Left lung (tissue), 4 donors: ENCODE measurements at regions not wholly inside any gene's neighbourhood (a gene's known extent, or its start where the extent isn't known, plus 50 kb on each side); places are given as distances from the start of the nearest gene placed in this dataset.

Source experiments
- ATAC-seq: fragments of 200-7000 bp; cut with Tn5 transposase; one replicate; pipeline ENCODE4 v1.9.1; 2020; ENCODE audit warnings: moderate library complexity
- DNase-seq, 4 donors: peaks; one replicate each; pipeline ENCODE4 v3.0.0-alpha.2; 2013 to 2020
- H3K27ac ChIP-seq, 2 donors: fragments of 200-600 bp; sonication (generic) in 1 of 2; one replicate each; pipeline versions ENCODE4 v1.5.0 to v1.8.0; 2020 to 2021
- H3K27me3 ChIP-seq, 2 donors: fragments of 200-600 bp; sonication (generic) in 1 of 2; one replicate each; pipeline versions ENCODE4 v1.5.0 to v1.8.0; 2020 to 2021
- H3K36me3 ChIP-seq, 2 donors: fragments of 200-600 bp; sonication (generic) in 1 of 2; one replicate each; pipeline versions ENCODE4 v1.5.0 to v1.8.0; 2020 to 2021
- H3K4me1 ChIP-seq, 2 donors: fragments of 200-600 bp; one replicate each; pipeline ENCODE4 v1.8.0; 2021
- H3K4me3 ChIP-seq, 2 donors: fragments of 200-600 bp; sonication (generic) in 1 of 2; one replicate each; pipeline versions ENCODE4 v1.5.0 to v1.8.0; 2020 to 2021; ENCODE audit warnings: mild to moderate bottlenecking in 1 of 2
- H3K9me3 ChIP-seq, 2 donors: fragments of 200-600 bp; sonication (generic) in 1 of 2; one replicate each; pipeline versions ENCODE4 v1.5.0 to v1.8.0; 2020 to 2021
- CTCF ChIP-seq, 2 donors: fragments of 200-600 bp; sonication (generic) in 1 of 2; IDR thresholded peaks; one replicate each; pipeline versions ENCODE4 v1.5.0 to v1.8.0; 2021; ENCODE audit warnings: antibody characterized with exemption in 2 of 2
- intact Hi-C, 2 donors: fragments of 100-400 bp; cut with DNase I; formaldehyde crosslinking; loops; one replicate each; pipeline versions ENCODE4 v1.11.2 to v1.14.2; 2022
- donor health status: DM: no; HTN: yes; CAD: no.
- donor health status: DM: no; HTN: no; CAD: no.

- H3K36me3 ChIP-seq = no peaks in the 10 kb centered on the region
- H3K27ac ChIP-seq = no peak overlapping the region
- TF ChIP-seq CTCF (IDR thresholded peaks at IDR 0.05) = no peak
- intact Hi-C loops = no loop called here
- no peaks in the 10 kb centered on the region for H3K9me3 ChIP-seq
- H3K27me3 ChIP-seq = no peaks in the 10 kb centered on the region
- no peaks in the 10 kb centered on the region for H3K4me1 ChIP-seq
- no peak overlapping the region for H3K4me3 ChIP-seq
- no peak for ATAC-seq
- no peak for DNase-seq
These were observed 388.2 kb upstream of the INTU start for GRCh38 chr4:127244515-127244914.

- H3K9me3 ChIP-seq = no peaks in the 10 kb centered on the region
- intact Hi-C loops = no loop called here
- DNase-seq = no peak
- ATAC-seq = no peak
- H3K27ac ChIP-seq = no peak overlapping the region
- no peaks in the 10 kb centered on the region for H3K27me3 ChIP-seq
- TF ChIP-seq CTCF (IDR thresholded peaks at IDR 0.05) = no peak
- H3K4me1 ChIP-seq = no peaks in the 10 kb centered on the region
- no peak overlapping the region for H3K4me3 ChIP-seq
- H3K36me3 ChIP-seq = no peaks in the 10 kb centered on the region
These were observed 385.5 kb upstream of the INTU start for GRCh38 chr4:127246963-127247952.

- Histone ChIP-seq H3K9me3 (no peaks in the 10 kb centered on the region), H3K36me3 (no peaks in the 10 kb centered on the region), H3K4me1 (no peaks in the 10 kb centered on the region), H3K27me3 (no peaks in the 10 kb centered on the region), H3K27ac (no peak overlapping the region), H3K4me3 (no peak overlapping the region)
- intact Hi-C loops = no loop called here
- DNase-seq = no peak
- no peak for TF ChIP-seq CTCF (IDR thresholded peaks at IDR 0.05)
- no peak for ATAC-seq
These were observed 383.5 kb upstream of the INTU start for GRCh38 chr4:127249066-127249766.

- no peaks in the 10 kb centered on the region for H3K9me3 ChIP-seq
- no peaks in the 10 kb centered on the region for H3K36me3 ChIP-seq
- no peaks in the 10 kb centered on the region for H3K27me3 ChIP-seq
- no peak for DNase-seq
- no peak overlapping the region for H3K4me3 ChIP-seq
- intact Hi-C loops = no loop called here
- no peak for TF ChIP-seq CTCF (IDR thresholded peaks at IDR 0.05)
- no peak for ATAC-seq
- H3K4me1 ChIP-seq = no peaks in the 10 kb centered on the region
- no peak overlapping the region for H3K27ac ChIP-seq
These were observed 383.0 kb upstream of the INTU start for GRCh38 chr4:127249767-127250108.

- DNase-seq (no peak), ATAC-seq (no peak)
- no peaks in the 10 kb centered on the region for H3K9me3 ChIP-seq
- H3K4me1 ChIP-seq = no peaks in the 10 kb centered on the region
- H3K4me3 ChIP-seq = no peak overlapping the region
- intact Hi-C loops = no loop called here
- no peaks in the 10 kb centered on the region for H3K36me3 ChIP-seq
- no peak for TF ChIP-seq CTCF (IDR thresholded peaks at IDR 0.05)
- H3K27me3 ChIP-seq = no peaks in the 10 kb centered on the region
- no peak overlapping the region for H3K27ac ChIP-seq
These were observed 382.2 kb upstream of the INTU start for GRCh38 chr4:127250577-127250976.
